ENCODE measurements at regions not wholly inside any gene's neighbourhood (a gene's known extent, or its start where the extent isn't known, plus 50 kb on each side); places are given as distances from the start of the nearest gene placed in this dataset.

GRCh38 chr16:63230421-63231040, 1194.3 kb upstream of the CDH8 start:
- Histone ChIP-seq H3K27ac (no peak overlapping the region), H3K4me3 (no peak overlapping the region), H3K4me1 (no peaks in the 10 kb centered on the region), H3K36me3 (no peaks in the 10 kb centered on the region), H3K9me3 (no peaks in the 10 kb centered on the region), H3K27me3 (no peaks in the 10 kb centered on the region)
- intact Hi-C loops (cut with DNase I): no loop called here
- ATAC-seq (no peak), DNase-seq (no peak)
- no peak for TF ChIP-seq CTCF (IDR thresholded peaks at IDR 0.05)

- no peak for DNase-seq
- ATAC-seq: no peak
- H3K27ac ChIP-seq: no peak overlapping the region
These were observed 1192.0 kb upstream of the CDH8 start for GRCh38 chr16:63228259-63228658.

GRCh38 chr16:63223851-63224250, 1187.6 kb upstream of the CDH8 start:
- DNase-seq: no peak
- intact Hi-C loops (cut with DNase I): no loop called here
- Histone ChIP-seq H3K9me3 (no peaks in the 10 kb centered on the region), H3K27me3 (no peaks in the 10 kb centered on the region), H3K27ac (no peak overlapping the region), H3K4me1 (no peaks in the 10 kb centered on the region), H3K4me3 (no peak overlapping the region), H3K36me3 (no peaks in the 10 kb centered on the region)
- no peak for TF ChIP-seq CTCF (IDR thresholded peaks at IDR 0.05)
- no peak for ATAC-seq

More at GRCh38 chr16:63228259-63228658, 1192.0 kb upstream of the CDH8 start:
- no peak overlapping the region for H3K4me3 ChIP-seq
- no peaks in the 10 kb centered on the region for H3K9me3 ChIP-seq
- H3K27me3 ChIP-seq: no peaks in the 10 kb centered on the region
- H3K36me3 ChIP-seq: no peaks in the 10 kb centered on the region
- intact Hi-C loops (cut with DNase I): no loop called here
- TF ChIP-seq CTCF (IDR thresholded peaks at IDR 0.05): no peak
- H3K4me1 ChIP-seq: no peaks in the 10 kb centered on the region

- Histone ChIP-seq H3K4me1 (no peaks in the 10 kb centered on the region), H3K36me3 (no peaks in the 10 kb centered on the region), H3K9me3 (no peaks in the 10 kb centered on the region), H3K27ac (no peak overlapping the region), H3K4me3 (no peak overlapping the region), H3K27me3 (no peaks in the 10 kb centered on the region)
- DNase-seq: no peak
- no peak for TF ChIP-seq CTCF (IDR thresholded peaks at IDR 0.05)
- intact Hi-C loops (cut with DNase I): no loop called here
- ATAC-seq: no peak
These were observed 1180.6 kb upstream of the CDH8 start for GRCh38 chr16:63216696-63217423.

GRCh38 chr16:63201851-63202250, 1165.6 kb upstream of the CDH8 start:
- Histone ChIP-seq H3K9me3 (no peaks in the 10 kb centered on the region), H3K27ac (no peak overlapping the region), H3K4me1 (no peaks in the 10 kb centered on the region), H3K4me3 (no peak overlapping the region), H3K36me3 (no peaks in the 10 kb centered on the region), H3K27me3 (no peaks in the 10 kb centered on the region)
- intact Hi-C loops (cut with DNase I): no loop called here
- TF ChIP-seq CTCF (IDR thresholded peaks at IDR 0.05): no peak
- no peak for DNase-seq
- no peak for ATAC-seq

Measured in upper lobe of right lung (tissue), 1 donor.